K562 (cell line): ENCODE measurements at regions not wholly inside any gene's neighbourhood (a gene's known extent, or its start where the extent isn't known, plus 50 kb on each side); places are given as distances from the start of the nearest gene placed in this dataset.

Experiments
- ATAC-seq: fragments of 200-7000 bp; cut with Tn5 transposase; 3 replicates; pipeline ENCODE4 v1.9.1; 2020; ENCODE audit warnings: moderate library complexity
- BruUV-seq: library from RNA; stranded (reverse); fragments of 400-500 nt; replicated peaks from 2 replicates; lab custom pipeline; 2021; lab: Mats Ljungman, UMichigan
- CTCF ChIA-PET: fragments of 300-600 bp; formaldehyde crosslinking; extraction: SDS; loops from one replicate; lab custom pipeline; 2021; ENCODE audit warnings: low intra/inter-chr PET ratio; lab: Yijun Ruan, JAX
- POLR2A ChIA-PET: fragments of 300-600, 350-650 bp; sonication (Branson Sonifier 250); formaldehyde crosslinking; extraction: SDS; loops from one replicate; lab custom pipeline; 2021; ENCODE audit warnings: antibody characterized with exemption, inconsistent platforms; lab: Yijun Ruan, JAX
- DNase-seq, 4 experiments: peaks; one replicate each; pipeline versions ENCODE4 v3.0.0 to v3.0.0-alpha.2; 2011 to 2018; ENCODE audit warnings: low spot score in 3 of 4, mixed read lengths in 3 of 4; ENCODE audit errors: extremely low read depth in 1 of 4
- FAIRE-seq: peaks from 2 replicates; lab custom pipeline; 2011; peaks lifted over from hg19 to GRCh38; lab: Jason Lieb, UNC
- H2AFZ ChIP-seq: 2 replicates; pipeline ENCODE4 v1.6.0; 2011; ENCODE audit warnings: low read depth, low read length, control low read depth, inconsistent platforms
- H3K27ac ChIP-seq: fragments of 200-600 bp; 3 replicates; pipeline ENCODE4 v1.8.0; 2011; ENCODE audit warnings: low read depth, mild to moderate bottlenecking, control low read depth, inconsistent platforms, low read length, moderate library complexity, mixed read lengths; ENCODE audit errors: extremely low read depth
- H3K27me3 ChIP-seq, 2 experiments: fragments of 300-600 bp in 1 of 2; 2 replicates in 1 of 2; 3 replicates in 1 of 2; pipeline versions ENCODE4 v1.6.0 to v1.8.0; 2011; ENCODE audit warnings: inconsistent platforms in 2 of 2, low read length in 2 of 2, mild to moderate bottlenecking in 1 of 2, mixed read lengths in 1 of 2, moderate library complexity in 1 of 2; ENCODE audit not compliant: control insufficient read depth in 2 of 2, insufficient read depth in 2 of 2
- H3K36me3 ChIP-seq: fragments of 300-600 bp; 3 replicates; pipeline ENCODE4 v1.8.0; 2011; ENCODE audit warnings: mild to moderate bottlenecking, low read length, inconsistent platforms; ENCODE audit not compliant: control insufficient read depth, insufficient read depth
- H3K4me1 ChIP-seq, 2 experiments: fragments of 200-600 bp in 1 of 2; replicated peaks in 1 of 2; 2 replicates in 1 of 2; 3 replicates in 1 of 2; pipeline versions ENCODE4 v1.5.1 to v1.8.0; 2011; ENCODE audit warnings: inconsistent platforms in 2 of 2, low read length in 2 of 2, mild to moderate bottlenecking in 1 of 2, mixed read lengths in 1 of 2, moderate library complexity in 1 of 2; ENCODE audit not compliant: control insufficient read depth in 2 of 2, insufficient read depth in 2 of 2
- H3K4me2 ChIP-seq: 2 replicates; pipeline ENCODE4 v1.6.1; 2011; ENCODE audit warnings: low read length, control low read depth, inconsistent platforms, mixed read lengths; ENCODE audit not compliant: insufficient read depth
- H3K4me3 ChIP-seq: fragments of 200-600 bp; sonication (generic), shearing (Covaris generic); 2 replicates; pipeline ENCODE4 v1.5.1; 2016; ENCODE audit warnings: control low read depth, inconsistent platforms
- H3K79me2 ChIP-seq: fragments of 200-600 bp; 3 replicates; pipeline ENCODE4 v1.8.0; 2011; ENCODE audit warnings: low read length, inconsistent platforms; ENCODE audit not compliant: control insufficient read depth, insufficient read depth
- H3K9ac ChIP-seq, 2 experiments: 2 replicates each; pipeline versions ENCODE4 v1.6.0 to v1.6.1; 2011; ENCODE audit warnings: low read depth in 2 of 2, low read length in 2 of 2, control low read depth in 1 of 2, inconsistent platforms in 1 of 2, mild to moderate bottlenecking in 1 of 2, mixed read lengths in 1 of 2; ENCODE audit not compliant: insufficient read depth in 1 of 2
- H3K9me1 ChIP-seq: one replicate; pipeline ENCODE4 v1.6.0; 2011; ENCODE audit warnings: inconsistent platforms, mild to moderate bottlenecking, low read length, moderate library complexity; ENCODE audit not compliant: control insufficient read depth, insufficient read depth
- H3K9me3 ChIP-seq: replicated peaks from 2 replicates; pipeline ENCODE4 v1.5.1; 2011; ENCODE audit warnings: low read depth, low read length, inconsistent platforms; ENCODE audit not compliant: control insufficient read depth, insufficient read depth
- H4K20me1 ChIP-seq: replicated peaks from 2 replicates; pipeline ENCODE4 v1.6.1; 2011; ENCODE audit warnings: low read length, inconsistent platforms, mixed read lengths; ENCODE audit not compliant: control insufficient read depth, insufficient read depth
- BCL6 ChIP-seq: fragments of 250-450 bp; sonication (Bioruptor Pico); IDR thresholded peaks from 2 replicates; pipeline ENCODE4 v1.4.0; 2020
- C11orf30 ChIP-seq: fragments of 450-650 bp; IDR thresholded peaks from 2 replicates; pipeline ENCODE4 v1.6.1; 2016; ENCODE audit warnings: low read depth, mild to moderate bottlenecking
- CBX2 ChIP-seq: fragments of 200-600 bp; sonication (generic); IDR thresholded peaks from one replicate; pipeline ENCODE4 v1.6.1; 2012; ENCODE audit warnings: mild to moderate bottlenecking, low read length, inconsistent platforms; ENCODE audit not compliant: insufficient read depth, poor library complexity, severe bottlenecking
- CEBPG ChIP-seq, 3 experiments: fragments of 200-800 bp in 1 of 3; sonication (Bioruptor generic) in 1 of 3; sonication (generic) in 1 of 3; formaldehyde crosslinking in 1 of 3; IDR thresholded peaks in 2 of 3; conservative IDR thresholded peaks in 1 of 3; 2 replicates each; pipeline versions ENCODE4 v1.6.1 to v1.8.0; 2016 to 2022; ENCODE audit warnings: missing compliant biosample characterization in 2 of 3, missing genetic modification characterization in 2 of 3, mild to moderate bottlenecking in 1 of 3, missing genetic modification reagents in 1 of 3
- KLF6 ChIP-seq: fragments of 250-450 bp; sonication (Bioruptor Pico); IDR thresholded peaks from 2 replicates; pipeline ENCODE4 v1.4.0; 2020; ENCODE audit warnings: mild to moderate bottlenecking, moderate library complexity, borderline replicate concordance
- MAFG ChIP-seq: fragments of 450-650 bp; conservative IDR thresholded peaks from 2 replicates; pipeline ENCODE4 v1.6.1; 2016; ENCODE audit warnings: missing genetic modification characterization, missing compliant biosample characterization
- NBN ChIP-seq: fragments of 450-650 bp; IDR thresholded peaks from 2 replicates; pipeline ENCODE4 v1.6.1; 2016; ENCODE audit warnings: low read depth, mild to moderate bottlenecking
- NFATC3 ChIP-seq: fragments of 450-650 bp; IDR thresholded peaks from 2 replicates; pipeline ENCODE4 v1.6.1; 2017; ENCODE audit warnings: mild to moderate bottlenecking
- TRIM28 ChIP-seq: fragments of 450-650 bp; IDR thresholded peaks from 2 replicates; pipeline ENCODE4 v1.6.1; 2017
- ZNF395 ChIP-seq: fragments of 200-800 bp; sonication (Bioruptor generic); IDR thresholded peaks from 2 replicates; pipeline ENCODE4 v1.6.1; 2017; ENCODE audit warnings: missing genetic modification characterization, missing compliant biosample characterization
- ZNF695 ChIP-seq: fragments of 450-650 bp; formaldehyde crosslinking; IDR thresholded peaks from 2 replicates; pipeline ENCODE4 v1.4.0; 2020; ENCODE audit warnings: mild to moderate bottlenecking, moderate library complexity
- WGBS: fragments of 100-300 bp; shearing (Covaris generic); methylation state at CpG from one replicate; pipeline ENCODE4 v1.1.6; 2016; ENCODE audit warnings: low coverage, mixed read lengths; ENCODE audit not compliant: insufficient coverage; ENCODE audit errors: missing lambda C conversion rate; 5-methylcytosine and 5-hydroxymethylcytosine counted together
- in situ Hi-C: fragments of 300-500 bp; cut with MboI; formaldehyde crosslinking; loops from 4 replicates; pipeline ENCODE4 v1.15.0; 2018; ENCODE audit warnings: inconsistent platforms, mixed read lengths
- intact Hi-C: fragments of 100-400 bp; cut with micrococcal nuclease; formaldehyde crosslinking; loops from 2 replicates; pipeline ENCODE4 v1.14.2; 2022
- TF ChIP-seq, protein P1 (sequence below): IDR thresholded peaks from 2 replicates; pipeline ENCODE4 v1.6.1; 2011; ENCODE audit not compliant: insufficient read length; ENCODE audit errors: extremely low read depth
- TF ChIP-seq, protein P2 (sequence below): sonication (generic); formaldehyde crosslinking; IDR thresholded peaks from 2 replicates; pipeline ENCODE4 v1.4.0; 2020; ENCODE audit warnings: mild to moderate bottlenecking, missing genetic modification reagents
- TF ChIP-seq, protein P3 (sequence below): sonication (generic); formaldehyde crosslinking; IDR thresholded peaks from 2 replicates; pipeline ENCODE4 v1.8.0; 2022; ENCODE audit warnings: mild to moderate bottlenecking, missing genetic modification reagents

- Histone ChIP-seq H2AFZ (no peak overlapping the region), H3K9ac (no peak overlapping the region), H3K9me1 (no peaks in the 10 kb centered on the region), H3K79me2 (no peaks in the 10 kb centered on the region), H4K20me1 (no peaks in the 10 kb centered on the region), H3K9me3 (no peaks in the 10 kb centered on the region), H3K36me3 (no peaks in the 10 kb centered on the region), H3K27me3 (peaks cover 25 to 33% of the 10 kb centered on the region in 2 experiments), H3K4me2 (no peak overlapping the region), H3K4me3 (no peak overlapping the region), H3K4me1 (peaks cover 0 to 3% of the 10 kb centered on the region in 2 experiments; a peak in 2 of 5 replicates), H3K27ac (no peak overlapping the region)
- CTCF ChIA-PET: no interaction called here
- ATAC-seq (no peak), FAIRE-seq (no peak), DNase-seq (no peak)
- 5% methylated on average over 9 of the region's 9 CpGs for WGBS
- in situ Hi-C loops (no loop called here), intact Hi-C loops (no loop called here)
- POLR2A ChIA-PET: interaction anchor here (0.9 kb wide), 1 partner anchor 29 kb away, joined by 3 read pairs; no protein-coding TSS in a partner anchor
- BruUV-seq: no TSS peak
- no peak for TF ChIP-seq CBX2
- TF ChIP-seq ZNF395 (CRISPR knock-in tag): no peak
- no peak for TF ChIP-seq CEBPG (CRISPR knock-in tag; IDR thresholded peaks at IDR 0.05)
- TF ChIP-seq CEBPG (tag; conservative IDR thresholded peaks at IDR 0.05 in 1 of 2, IDR thresholded peaks at IDR 0.05 in 1 of 2): no peak
- TF ChIP-seq, protein P1, sequence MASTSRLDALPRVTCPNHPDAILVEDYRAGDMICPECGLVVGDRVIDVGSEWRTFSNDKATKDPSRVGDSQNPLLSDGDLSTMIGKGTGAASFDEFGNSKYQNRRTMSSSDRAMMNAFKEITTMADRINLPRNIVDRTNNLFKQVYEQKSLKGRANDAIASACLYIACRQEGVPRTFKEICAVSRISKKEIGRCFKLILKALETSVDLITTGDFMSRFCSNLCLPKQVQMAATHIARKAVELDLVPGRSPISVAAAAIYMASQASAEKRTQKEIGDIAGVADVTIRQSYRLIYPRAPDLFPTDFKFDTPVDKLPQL: no peak
- TF ChIP-seq KLF6 (CRISPR knock-in tag): no peak
- TF ChIP-seq, protein P2, sequence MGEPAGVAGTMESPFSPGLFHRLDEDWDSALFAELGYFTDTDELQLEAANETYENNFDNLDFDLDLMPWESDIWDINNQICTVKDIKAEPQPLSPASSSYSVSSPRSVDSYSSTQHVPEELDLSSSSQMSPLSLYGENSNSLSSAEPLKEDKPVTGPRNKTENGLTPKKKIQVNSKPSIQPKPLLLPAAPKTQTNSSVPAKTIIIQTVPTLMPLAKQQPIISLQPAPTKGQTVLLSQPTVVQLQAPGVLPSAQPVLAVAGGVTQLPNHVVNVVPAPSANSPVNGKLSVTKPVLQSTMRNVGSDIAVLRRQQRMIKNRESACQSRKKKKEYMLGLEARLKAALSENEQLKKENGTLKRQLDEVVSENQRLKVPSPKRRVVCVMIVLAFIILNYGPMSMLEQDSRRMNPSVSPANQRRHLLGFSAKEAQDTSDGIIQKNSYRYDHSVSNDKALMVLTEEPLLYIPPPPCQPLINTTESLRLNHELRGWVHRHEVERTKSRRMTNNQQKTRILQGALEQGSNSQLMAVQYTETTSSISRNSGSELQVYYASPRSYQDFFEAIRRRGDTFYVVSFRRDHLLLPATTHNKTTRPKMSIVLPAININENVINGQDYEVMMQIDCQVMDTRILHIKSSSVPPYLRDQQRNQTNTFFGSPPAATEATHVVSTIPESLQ (CRISPR knock-in tag): no peak
- no peak for TF ChIP-seq BCL6 (CRISPR knock-in tag)
- no peak for TF ChIP-seq C11orf30
- no peak for TF ChIP-seq MAFG (tag)
- TF ChIP-seq NFATC3: no peak
- TF ChIP-seq, protein P3, sequence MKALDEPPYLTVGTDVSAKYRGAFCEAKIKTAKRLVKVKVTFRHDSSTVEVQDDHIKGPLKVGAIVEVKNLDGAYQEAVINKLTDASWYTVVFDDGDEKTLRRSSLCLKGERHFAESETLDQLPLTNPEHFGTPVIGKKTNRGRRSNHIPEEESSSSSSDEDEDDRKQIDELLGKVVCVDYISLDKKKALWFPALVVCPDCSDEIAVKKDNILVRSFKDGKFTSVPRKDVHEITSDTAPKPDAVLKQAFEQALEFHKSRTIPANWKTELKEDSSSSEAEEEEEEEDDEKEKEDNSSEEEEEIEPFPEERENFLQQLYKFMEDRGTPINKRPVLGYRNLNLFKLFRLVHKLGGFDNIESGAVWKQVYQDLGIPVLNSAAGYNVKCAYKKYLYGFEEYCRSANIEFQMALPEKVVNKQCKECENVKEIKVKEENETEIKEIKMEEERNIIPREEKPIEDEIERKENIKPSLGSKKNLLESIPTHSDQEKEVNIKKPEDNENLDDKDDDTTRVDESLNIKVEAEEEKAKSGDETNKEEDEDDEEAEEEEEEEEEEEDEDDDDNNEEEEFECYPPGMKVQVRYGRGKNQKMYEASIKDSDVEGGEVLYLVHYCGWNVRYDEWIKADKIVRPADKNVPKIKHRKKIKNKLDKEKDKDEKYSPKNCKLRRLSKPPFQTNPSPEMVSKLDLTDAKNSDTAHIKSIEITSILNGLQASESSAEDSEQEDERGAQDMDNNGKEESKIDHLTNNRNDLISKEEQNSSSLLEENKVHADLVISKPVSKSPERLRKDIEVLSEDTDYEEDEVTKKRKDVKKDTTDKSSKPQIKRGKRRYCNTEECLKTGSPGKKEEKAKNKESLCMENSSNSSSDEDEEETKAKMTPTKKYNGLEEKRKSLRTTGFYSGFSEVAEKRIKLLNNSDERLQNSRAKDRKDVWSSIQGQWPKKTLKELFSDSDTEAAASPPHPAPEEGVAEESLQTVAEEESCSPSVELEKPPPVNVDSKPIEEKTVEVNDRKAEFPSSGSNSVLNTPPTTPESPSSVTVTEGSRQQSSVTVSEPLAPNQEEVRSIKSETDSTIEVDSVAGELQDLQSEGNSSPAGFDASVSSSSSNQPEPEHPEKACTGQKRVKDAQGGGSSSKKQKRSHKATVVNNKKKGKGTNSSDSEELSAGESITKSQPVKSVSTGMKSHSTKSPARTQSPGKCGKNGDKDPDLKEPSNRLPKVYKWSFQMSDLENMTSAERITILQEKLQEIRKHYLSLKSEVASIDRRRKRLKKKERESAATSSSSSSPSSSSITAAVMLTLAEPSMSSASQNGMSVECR (CRISPR knock-in tag): no peak
- TF ChIP-seq NBN: no peak
- TF ChIP-seq ZNF695: no peak
- no peak for TF ChIP-seq TRIM28
Measured at GRCh38 chr18:21998486-21998885, 170.9 kb upstream of the GATA6 start.
